Retinal pigment epithelial cell (primary cell): ENCODE measurements at regions not wholly inside any gene's neighbourhood (a gene's known extent, or its start where the extent isn't known, plus 50 kb on each side); places are given as distances from the start of the nearest gene placed in this dataset.
"Not testable (repeated sequence)": the region's sequence is repeated elsewhere in the genome, so short reads cannot be mapped to it uniquely, and the experiment has no call there.

Experiments
- DNase-seq: peaks from one replicate; pipeline ENCODE4 v3.0.0-alpha.2; 2010; ENCODE audit warnings: low read depth
- H3K4me3 ChIP-seq: 2 replicates; pipeline ENCODE4 v1.5.1; 2011; ENCODE audit warnings: mild to moderate bottlenecking, low read length, control low read depth, moderate library complexity
- CTCF ChIP-seq: conservative IDR thresholded peaks from 2 replicates; pipeline ENCODE4 v1.5.1; 2011; ENCODE audit warnings: low read depth, low read length, control low read depth, inconsistent platforms

GRCh38 chr3:127041264-127041820 is 58.4 kb downstream of the PLXNA1 start:
- no peak overlapping the region for H3K4me3 ChIP-seq
- DNase-seq, result no peak
- no peak for TF ChIP-seq CTCF

GRCh38 chr3:127041933-127042332 is 59.0 kb downstream of the PLXNA1 start:
- DNase-seq, result no peak
- H3K4me3 ChIP-seq, result no peak overlapping the region
- no peak for TF ChIP-seq CTCF

GRCh38 chr3:127042634-127043033 is 59.7 kb downstream of the PLXNA1 start:
- no peak for DNase-seq
- no peak overlapping the region for H3K4me3 ChIP-seq
- TF ChIP-seq CTCF, result no peak

- no peak overlapping the region for H3K4me3 ChIP-seq
- no peak for DNase-seq
- TF ChIP-seq CTCF, result no peak
These were observed 60.2 kb downstream of the PLXNA1 start for GRCh38 chr3:127043041-127043641.

GRCh38 chr3:127043731-127044510 is 61.0 kb downstream of the PLXNA1 start:
- no peak for TF ChIP-seq CTCF
- no peak overlapping the region for H3K4me3 ChIP-seq
- DNase-seq, result no peak

- no peak for TF ChIP-seq CTCF
- H3K4me3 ChIP-seq, result no peak overlapping the region
- DNase-seq, result no peak
These were observed 62.1 kb downstream of the PLXNA1 start for GRCh38 chr3:127044996-127045395.

GRCh38 chr3:127045435-127046045 is 62.6 kb downstream of the PLXNA1 start:
- H3K4me3 ChIP-seq, result no peak overlapping the region
- TF ChIP-seq CTCF, result no peak
- no peak for DNase-seq

GRCh38 chr3:127046690-127047089 is 63.8 kb downstream of the PLXNA1 start:
- not testable (repeated sequence) for DNase-seq, H3K4me3 ChIP-seq
